ENCODE measurements at regions not wholly inside any gene's neighbourhood (a gene's known extent, or its start where the extent isn't known, plus 50 kb on each side); places are given as distances from the start of the nearest gene placed in this dataset.

- Histone ChIP-seq H3K36me3 (ENCODE audit: insufficient read depth, low read length) (no peaks in the 10 kb centered on the region), H3F3A (ENCODE audit: insufficient read depth, low read length, poor library complexity, severe bottlenecking) (no peaks in the 10 kb centered on the region), H3K9me2 (ENCODE audit: insufficient read depth, low read length) (no peaks in the 10 kb centered on the region), H2AFZ (ENCODE audit: low read depth, low read length) (no peak overlapping the region), H3K4me3 (ENCODE audit: low read length) (no peak overlapping the region), H3K4me2 (ENCODE audit: low read length) (no peak overlapping the region), H3K9ac (ENCODE audit: low read length) (no peak overlapping the region), H3K9me3 (ENCODE audit: low read length) (no peaks in the 10 kb centered on the region), H3K27ac (ENCODE audit: low read length) (no peak overlapping the region), H3K27me3 (ENCODE audit: insufficient read depth, low read depth, low read length) (no peaks in the 10 kb centered on the region), H3K79me2 (replicated peaks; ENCODE audit: insufficient read depth, low read length) (no peaks in the 10 kb centered on the region), H4K20me1 (ENCODE audit: insufficient read depth) (no peaks in the 10 kb centered on the region)
- TF ChIP-seq REST (IDR thresholded peaks at IDR 0.05; ENCODE audit: borderline replicate concordance), result no peak
- TF ChIP-seq MXI1 (conservative IDR thresholded peaks at IDR 0.05; ENCODE audit: poor library complexity, severe bottlenecking), result no peak
- TF ChIP-seq RAD21 (conservative IDR thresholded peaks at IDR 0.05), result no peak
Observed at GRCh38 chr1:172949096-172949495, 101.6 kb downstream of the TNFSF18 start.

DNA sequence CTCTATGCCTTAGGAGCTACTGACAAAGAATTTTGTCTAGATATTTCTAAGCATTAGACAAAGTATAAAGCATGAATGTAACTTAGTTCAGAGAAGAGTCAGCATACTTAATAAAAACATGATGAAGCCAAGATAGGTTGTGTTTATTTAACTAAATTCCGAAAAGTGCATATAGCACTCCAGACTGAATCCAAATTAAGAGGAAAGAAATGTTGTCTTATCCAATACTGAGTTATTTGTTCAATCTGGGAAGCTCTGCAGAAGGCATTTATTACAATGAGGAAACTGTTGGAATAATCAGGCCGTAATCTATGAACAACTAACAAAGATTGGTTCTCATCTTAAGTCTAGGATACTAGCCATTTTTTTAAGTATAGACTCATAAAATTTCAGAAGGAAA is 100.2 kb downstream of the TNFSF18 start:
- Histone ChIP-seq H2AFZ (ENCODE audit: low read depth, low read length) (no peak overlapping the region), H3K36me3 (ENCODE audit: insufficient read depth, low read length) (no peaks in the 10 kb centered on the region), H3F3A (ENCODE audit: insufficient read depth, low read length, poor library complexity, severe bottlenecking) (no peaks in the 10 kb centered on the region), H3K27ac (ENCODE audit: low read length) (no peak overlapping the region), H4K20me1 (ENCODE audit: insufficient read depth) (no peaks in the 10 kb centered on the region), H3K4me2 (ENCODE audit: low read length) (no peak overlapping the region), H3K79me2 (replicated peaks; ENCODE audit: insufficient read depth, low read length) (no peaks in the 10 kb centered on the region), H3K4me3 (ENCODE audit: low read length) (no peak overlapping the region), H3K27me3 (ENCODE audit: insufficient read depth, low read depth, low read length) (no peaks in the 10 kb centered on the region), H3K9me2 (ENCODE audit: insufficient read depth, low read length) (no peaks in the 10 kb centered on the region), H3K9me3 (ENCODE audit: low read length) (no peaks in the 10 kb centered on the region), H3K9ac (ENCODE audit: low read length) (no peak overlapping the region)
- TF ChIP-seq SMC3 (conservative IDR thresholded peaks at IDR 0.05; ENCODE audit: poor library complexity) (no peak), MXI1 (conservative IDR thresholded peaks at IDR 0.05; ENCODE audit: poor library complexity, severe bottlenecking) (no peak), CTCF (IDR thresholded peaks at IDR 0.05; ENCODE audit: poor library complexity, severe bottlenecking) (no peak), POLR2AphosphoS5 (IDR thresholded peaks at IDR 0.05) (no peak), REST (IDR thresholded peaks at IDR 0.05; ENCODE audit: borderline replicate concordance) (no peak), RAD21 (conservative IDR thresholded peaks at IDR 0.05) (no peak)

Measured in neural cell (in vitro differentiated cells).